ENCODE measurements at regions not wholly inside any gene's neighbourhood (a gene's known extent, or its start where the extent isn't known, plus 50 kb on each side); places are given as distances from the start of the nearest gene placed in this dataset.

DNA sequence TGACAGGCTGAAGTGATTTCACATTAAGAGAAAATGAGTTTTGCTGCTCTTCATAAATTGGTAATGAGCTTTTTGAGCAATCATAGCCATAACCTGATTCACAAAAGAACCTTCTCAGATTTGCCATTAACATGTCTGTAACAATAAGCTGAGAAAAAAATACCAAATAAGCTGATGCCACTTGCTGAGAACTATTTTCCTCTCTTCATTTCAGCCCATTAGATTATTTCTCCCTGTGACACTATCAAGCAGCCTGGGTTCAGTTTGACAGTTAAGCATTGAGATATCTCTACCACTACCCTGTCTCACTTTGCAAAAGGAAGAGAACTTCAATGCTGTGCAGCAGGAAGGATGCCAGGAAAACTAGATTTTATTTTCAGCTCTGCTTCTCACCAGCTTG, 673.9 kb downstream of the TRIB2 start:
- H2AFZ ChIP-seq (ENCODE audit: control insufficient read depth, low read length): no peak overlapping the region
- dilution Hi-C loops (cut with MboI; ENCODE audit: extremely low pct_ligation_motif_present, low sequenced_read_pairs): no loop called here
- no peak for FAIRE-seq

DNA sequence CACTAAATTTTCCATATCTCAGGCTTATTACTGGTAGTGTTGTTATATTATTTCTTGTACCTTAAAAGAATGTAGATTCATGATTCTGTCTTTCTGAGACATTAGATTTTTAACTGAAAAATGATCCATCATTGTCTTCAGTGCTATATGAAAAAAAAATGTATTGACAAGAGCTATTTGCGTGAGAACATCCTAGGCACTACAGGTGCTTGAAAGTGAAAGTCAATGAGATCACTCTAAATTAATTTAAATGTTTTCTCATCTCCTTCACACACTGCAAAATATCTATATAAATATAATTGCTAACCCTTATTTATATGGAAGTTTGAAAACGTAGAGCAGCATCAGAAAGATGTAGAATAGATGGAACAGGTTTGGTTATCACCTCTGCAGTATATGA, 684.6 kb downstream of the TRIB2 start:
- DNase-seq (ENCODE audit: low read depth, low spot score): no peak
- no peaks in the 10 kb centered on the region for H3K27me3 ChIP-seq (ENCODE audit: control insufficient read depth, extremely low read depth, insufficient read depth, low read length)
- H3K9me3 ChIP-seq (ENCODE audit: control insufficient read depth, low read depth, low read length): no peaks in the 10 kb centered on the region
- no peaks in the 10 kb centered on the region for H3K79me2 ChIP-seq (ENCODE audit: control insufficient read depth, insufficient read depth, low read length)
- no peak overlapping the region for H3K9ac ChIP-seq (ENCODE audit: control insufficient read depth, extremely low read depth, insufficient read depth, low read length)
- no peaks in the 10 kb centered on the region for H3K4me1 ChIP-seq (ENCODE audit: control insufficient read depth, extremely low read depth, insufficient read depth, low read length)
- no peak overlapping the region for H2AFZ ChIP-seq (ENCODE audit: control insufficient read depth, low read length)
- no peak overlapping the region for H3K4me2 ChIP-seq (ENCODE audit: control insufficient read depth, extremely low read depth, insufficient read depth, low read depth, low read length)
- H3K4me3 ChIP-seq (ENCODE audit: control insufficient read depth in 2 of 3, extremely low read depth in 1 of 3, insufficient read depth in 2 of 3, low read depth in 1 of 3, low read length in 3 of 3): no peak overlapping the region
- no peak for TF ChIP-seq EZH2 (IDR thresholded peaks at IDR 0.05; ENCODE audit: low read length)
- TF ChIP-seq, protein P1, sequence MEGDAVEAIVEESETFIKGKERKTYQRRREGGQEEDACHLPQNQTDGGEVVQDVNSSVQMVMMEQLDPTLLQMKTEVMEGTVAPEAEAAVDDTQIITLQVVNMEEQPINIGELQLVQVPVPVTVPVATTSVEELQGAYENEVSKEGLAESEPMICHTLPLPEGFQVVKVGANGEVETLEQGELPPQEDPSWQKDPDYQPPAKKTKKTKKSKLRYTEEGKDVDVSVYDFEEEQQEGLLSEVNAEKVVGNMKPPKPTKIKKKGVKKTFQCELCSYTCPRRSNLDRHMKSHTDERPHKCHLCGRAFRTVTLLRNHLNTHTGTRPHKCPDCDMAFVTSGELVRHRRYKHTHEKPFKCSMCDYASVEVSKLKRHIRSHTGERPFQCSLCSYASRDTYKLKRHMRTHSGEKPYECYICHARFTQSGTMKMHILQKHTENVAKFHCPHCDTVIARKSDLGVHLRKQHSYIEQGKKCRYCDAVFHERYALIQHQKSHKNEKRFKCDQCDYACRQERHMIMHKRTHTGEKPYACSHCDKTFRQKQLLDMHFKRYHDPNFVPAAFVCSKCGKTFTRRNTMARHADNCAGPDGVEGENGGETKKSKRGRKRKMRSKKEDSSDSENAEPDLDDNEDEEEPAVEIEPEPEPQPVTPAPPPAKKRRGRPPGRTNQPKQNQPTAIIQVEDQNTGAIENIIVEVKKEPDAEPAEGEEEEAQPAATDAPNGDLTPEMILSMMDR (optimal IDR thresholded peaks at IDR 0.05 in 1 of 3, IDR thresholded peaks at IDR 0.05 in 1 of 3, conservative IDR thresholded peaks at IDR 0.05 in 1 of 3; ENCODE audit: extremely low read depth in 1 of 3, insufficient read depth in 2 of 3, low read length in 3 of 3): no peak
- no peaks in the 10 kb centered on the region for H4K20me1 ChIP-seq (ENCODE audit: control insufficient read depth, extremely low read depth, insufficient read depth, low read length)
- FAIRE-seq: no peak
- H3K9me1 ChIP-seq (ENCODE audit: control insufficient read depth, extremely low read depth, insufficient read depth, low read length): no peaks in the 10 kb centered on the region
- no peaks in the 10 kb centered on the region for H3K36me3 ChIP-seq (ENCODE audit: control insufficient read depth in 2 of 2, extremely low read depth in 1 of 2, insufficient read depth in 2 of 2, low read length in 2 of 2)
- no peak overlapping the region for H3K27ac ChIP-seq (ENCODE audit: control insufficient read depth, insufficient read depth, low read length)
- dilution Hi-C loops (cut with MboI; ENCODE audit: extremely low pct_ligation_motif_present, low sequenced_read_pairs): no loop called here

More for the DNA sequence above, 673.9 kb downstream of the TRIB2 start:
- H3K9me1 ChIP-seq (ENCODE audit: control insufficient read depth, extremely low read depth, insufficient read depth, low read length): no peaks in the 10 kb centered on the region
- no peaks in the 10 kb centered on the region for H3K4me1 ChIP-seq (ENCODE audit: control insufficient read depth, extremely low read depth, insufficient read depth, low read length)
- H3K9me3 ChIP-seq (ENCODE audit: control insufficient read depth, low read depth, low read length): no peaks in the 10 kb centered on the region
- H4K20me1 ChIP-seq (ENCODE audit: control insufficient read depth, extremely low read depth, insufficient read depth, low read length): no peaks in the 10 kb centered on the region
- no peak overlapping the region for H3K9ac ChIP-seq (ENCODE audit: control insufficient read depth, extremely low read depth, insufficient read depth, low read length)
- H3K4me3 ChIP-seq (ENCODE audit: control insufficient read depth in 2 of 3, extremely low read depth in 1 of 3, insufficient read depth in 2 of 3, low read depth in 1 of 3, low read length in 3 of 3): no peak overlapping the region
- H3K4me2 ChIP-seq (ENCODE audit: control insufficient read depth, extremely low read depth, insufficient read depth, low read depth, low read length): no peak overlapping the region
- no peak overlapping the region for H3K27ac ChIP-seq (ENCODE audit: control insufficient read depth, insufficient read depth, low read length)
- no peaks in the 10 kb centered on the region for H3K27me3 ChIP-seq (ENCODE audit: control insufficient read depth, extremely low read depth, insufficient read depth, low read length)
- no peaks in the 10 kb centered on the region for H3K79me2 ChIP-seq (ENCODE audit: control insufficient read depth, insufficient read depth, low read length)
- H3K36me3 ChIP-seq (ENCODE audit: control insufficient read depth in 2 of 2, extremely low read depth in 1 of 2, insufficient read depth in 2 of 2, low read length in 2 of 2): no peaks in the 10 kb centered on the region
- no peak for DNase-seq (ENCODE audit: low read depth, low spot score)
- TF ChIP-seq, protein P1 (optimal IDR thresholded peaks at IDR 0.05 in 1 of 3, IDR thresholded peaks at IDR 0.05 in 1 of 3, conservative IDR thresholded peaks at IDR 0.05 in 1 of 3; ENCODE audit: extremely low read depth in 1 of 3, insufficient read depth in 2 of 3, low read length in 3 of 3): no peak
- no peak for TF ChIP-seq EZH2 (IDR thresholded peaks at IDR 0.05; ENCODE audit: low read length)
